ENCODE measurements at regions not wholly inside any gene's neighbourhood (a gene's known extent, or its start where the extent isn't known, plus 50 kb on each side); places are given as distances from the start of the nearest gene placed in this dataset.

DNA sequence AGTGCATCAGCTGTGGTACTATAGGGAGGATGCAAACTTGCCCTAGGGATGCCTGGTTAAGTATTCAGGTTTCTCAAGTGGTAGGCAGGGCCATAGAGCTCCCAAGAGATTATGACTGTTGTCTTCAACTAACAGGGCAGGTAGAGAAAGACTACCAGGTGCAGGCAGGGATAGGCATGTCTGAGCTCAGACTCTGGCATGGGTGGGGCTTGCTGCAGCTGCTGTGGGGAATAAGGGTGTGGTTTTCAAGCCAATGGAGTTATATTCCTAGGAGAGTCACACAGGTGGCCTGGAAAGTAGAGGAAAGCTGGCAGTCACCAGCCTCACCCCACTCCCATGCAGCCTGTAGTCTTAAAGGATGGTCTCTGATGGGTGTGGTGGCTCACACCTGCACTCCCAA is 673.4 kb upstream of the ADGRL4 start:
- peaks cover 2% of the 10 kb centered on the region for H3K36me3 Mint-ChIP-seq (ENCODE audit: insufficient read depth)
- H3K4me1 Mint-ChIP-seq, result no peaks in the 10 kb centered on the region
- DNase-seq (ENCODE audit: low spot score in 2 of 2), result no peak
- H3K27ac Mint-ChIP-seq (ENCODE audit: low read depth), result no peak overlapping the region
- no peaks in the 10 kb centered on the region for H3K27me3 Mint-ChIP-seq
- no peak overlapping the region for H3K4me3 Mint-ChIP-seq
- no peak for ATAC-seq (replicated peaks; ENCODE audit: extremely low read depth, poor library complexity, severe bottlenecking)
- peaks cover 21% of the 10 kb centered on the region for H3K9me3 Mint-ChIP-seq

DNA sequence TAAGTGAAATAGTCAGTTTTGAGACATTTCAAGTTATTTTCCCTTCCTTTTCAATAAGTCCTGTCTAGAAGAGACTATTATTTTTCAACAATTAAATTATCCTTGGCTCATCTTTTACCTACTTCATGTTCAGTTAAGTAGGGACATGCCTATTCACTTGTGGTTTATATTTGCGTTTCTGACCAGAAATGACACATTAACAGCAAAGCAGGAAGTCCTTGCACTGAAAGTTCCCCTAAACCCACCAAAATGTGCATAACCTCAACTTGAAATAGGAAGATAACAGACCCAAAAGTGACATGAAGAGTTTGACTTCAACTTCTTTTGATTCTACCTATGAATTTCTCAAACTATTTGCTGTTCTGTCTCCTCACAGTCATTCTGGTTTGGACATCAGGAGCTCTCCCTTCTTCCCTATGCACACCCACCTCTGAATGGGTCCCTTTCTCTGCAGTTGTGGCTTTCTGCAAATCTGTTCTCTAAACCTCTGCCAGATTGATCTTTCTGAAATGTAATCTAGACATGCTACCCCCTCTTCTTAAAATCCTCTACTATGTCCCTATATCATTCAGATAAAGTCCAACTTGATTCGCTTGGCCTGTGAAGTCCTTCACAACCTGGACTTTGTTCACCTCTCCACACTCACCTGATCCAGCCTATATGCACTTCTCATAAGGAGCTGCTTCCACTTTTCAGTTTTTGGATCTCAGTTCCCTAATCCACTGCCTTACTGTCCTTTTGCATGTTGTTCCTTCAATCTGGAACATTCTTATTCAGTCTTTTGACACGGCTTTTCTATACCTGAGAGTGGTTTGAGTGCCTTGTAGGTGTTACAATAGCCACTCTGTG is 661.5 kb upstream of the ADGRL4 start:
- Mint-ChIP-seq H3K36me3 (ENCODE audit: insufficient read depth) (no peaks in the 10 kb centered on the region), H3K27ac (ENCODE audit: low read depth) (no peak overlapping the region), H3K4me1 (no peaks in the 10 kb centered on the region), H3K9me3 (peaks cover 10% of the 10 kb centered on the region), H3K4me3 (no peak overlapping the region), H3K27me3 (no peaks in the 10 kb centered on the region)
- ATAC-seq (replicated peaks; ENCODE audit: extremely low read depth, poor library complexity, severe bottlenecking) (no peak), DNase-seq (ENCODE audit: low spot score in 2 of 2) (no peak)

DNA sequence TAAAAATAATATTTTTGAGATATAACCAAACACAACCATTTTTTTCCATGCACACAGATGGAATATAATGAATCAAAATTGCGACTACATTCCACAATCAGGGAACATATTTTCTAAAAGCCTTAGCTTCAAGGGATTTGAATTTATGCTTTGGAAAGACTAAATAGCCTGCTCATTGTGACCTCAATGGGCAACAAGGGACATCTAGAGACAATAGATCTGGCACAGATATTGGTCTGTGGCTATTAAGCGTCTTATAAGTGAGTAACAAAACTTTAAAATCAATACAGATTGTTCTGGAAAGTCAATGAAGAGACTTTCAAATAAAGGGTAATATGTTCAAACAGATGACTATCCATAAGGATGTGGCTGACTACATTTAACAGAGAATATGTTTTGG is 660.6 kb upstream of the ADGRL4 start:
- Mint-ChIP-seq H3K4me1 (no peaks in the 10 kb centered on the region), H3K9me3 (peaks cover 18% of the 10 kb centered on the region), H3K4me3 (no peak overlapping the region), H3K36me3 (ENCODE audit: insufficient read depth) (no peaks in the 10 kb centered on the region), H3K27me3 (no peaks in the 10 kb centered on the region), H3K27ac (ENCODE audit: low read depth) (no peak overlapping the region)
- ATAC-seq (replicated peaks; ENCODE audit: extremely low read depth, poor library complexity, severe bottlenecking) (no peak), DNase-seq (ENCODE audit: low spot score in 2 of 2) (no peak)

DNA sequence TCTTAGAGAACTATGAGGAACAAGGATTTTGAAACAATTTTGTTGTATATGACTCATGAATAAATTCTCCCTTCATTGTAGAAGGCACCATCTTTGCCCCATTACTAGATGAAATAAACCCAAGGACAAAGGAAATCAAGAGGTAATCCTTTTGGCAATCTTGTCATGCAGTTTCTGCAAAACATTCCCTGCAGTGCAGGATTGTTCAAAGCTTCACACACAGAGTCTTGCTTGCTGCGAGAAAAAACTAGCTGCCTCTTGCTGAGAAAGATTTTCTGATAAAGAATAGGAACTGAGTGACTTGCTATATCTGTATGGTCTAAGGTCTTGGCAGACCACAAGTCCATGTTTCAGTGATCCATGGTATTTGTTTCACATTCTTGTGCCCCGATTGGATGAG is 657.4 kb upstream of the ADGRL4 start:
- Mint-ChIP-seq H3K27ac (ENCODE audit: low read depth) (no peak overlapping the region), H3K4me1 (no peaks in the 10 kb centered on the region), H3K9me3 (peaks cover 32% of the 10 kb centered on the region), H3K36me3 (ENCODE audit: insufficient read depth) (no peaks in the 10 kb centered on the region), H3K27me3 (no peaks in the 10 kb centered on the region), H3K4me3 (no peak overlapping the region)
- no peak for ATAC-seq (replicated peaks; ENCODE audit: extremely low read depth, poor library complexity, severe bottlenecking)
- DNase-seq (ENCODE audit: low spot score in 2 of 2), result no peak

DNA sequence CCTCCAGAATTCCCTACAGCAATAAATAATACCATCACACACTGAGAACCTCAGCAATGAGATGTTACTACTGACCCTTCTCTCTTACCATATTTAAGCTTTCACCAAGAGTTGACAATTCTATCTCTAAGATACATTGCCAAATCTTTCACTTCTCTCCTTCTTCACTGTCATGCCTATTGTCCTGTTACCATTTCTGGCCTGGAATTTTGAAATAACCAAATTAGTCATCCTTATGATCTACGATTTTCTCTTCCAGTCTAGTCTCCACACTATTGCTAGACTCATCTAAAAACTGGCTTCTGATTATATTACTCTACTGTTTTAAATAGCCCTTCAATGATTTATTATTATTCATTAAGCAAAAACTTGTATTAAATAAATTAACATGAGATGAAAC is 656.1 kb upstream of the ADGRL4 start:
- Mint-ChIP-seq H3K27ac (ENCODE audit: low read depth) (no peak overlapping the region), H3K36me3 (ENCODE audit: insufficient read depth) (no peaks in the 10 kb centered on the region), H3K27me3 (no peaks in the 10 kb centered on the region), H3K4me1 (no peaks in the 10 kb centered on the region), H3K4me3 (no peak overlapping the region), H3K9me3 (peaks cover 24% of the 10 kb centered on the region)
- no peak for ATAC-seq (replicated peaks; ENCODE audit: extremely low read depth, poor library complexity, severe bottlenecking)
- DNase-seq (ENCODE audit: low spot score in 2 of 2), result no peak

DNA sequence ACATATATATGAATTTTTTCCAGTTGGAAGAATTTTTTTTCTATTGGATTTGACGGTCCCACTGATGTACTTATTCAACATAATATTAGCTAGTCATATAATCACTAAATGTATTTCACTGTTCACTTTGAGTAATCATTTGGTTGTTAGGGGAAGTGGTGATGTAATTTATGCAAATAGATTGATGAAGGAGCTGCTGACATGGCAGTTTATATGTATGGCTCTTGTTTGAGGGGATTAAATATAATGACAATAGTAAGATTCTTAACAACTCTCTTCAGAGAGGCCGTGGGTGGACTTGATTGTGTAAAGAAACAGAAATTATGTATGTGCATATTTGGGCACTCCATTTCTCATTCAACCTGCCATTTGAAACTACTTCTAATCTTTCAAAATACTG is 653.6 kb upstream of the ADGRL4 start:
- H3K9me3 Mint-ChIP-seq, result peaks cover 27% of the 10 kb centered on the region
- ATAC-seq (replicated peaks; ENCODE audit: extremely low read depth, poor library complexity, severe bottlenecking), result no peak
- no peaks in the 10 kb centered on the region for H3K36me3 Mint-ChIP-seq (ENCODE audit: insufficient read depth)
- H3K27ac Mint-ChIP-seq (ENCODE audit: low read depth), result no peak overlapping the region
- H3K4me3 Mint-ChIP-seq, result no peak overlapping the region
- H3K4me1 Mint-ChIP-seq, result no peaks in the 10 kb centered on the region
- DNase-seq (ENCODE audit: low spot score in 2 of 2), result no peak
- H3K27me3 Mint-ChIP-seq, result no peaks in the 10 kb centered on the region

DNA sequence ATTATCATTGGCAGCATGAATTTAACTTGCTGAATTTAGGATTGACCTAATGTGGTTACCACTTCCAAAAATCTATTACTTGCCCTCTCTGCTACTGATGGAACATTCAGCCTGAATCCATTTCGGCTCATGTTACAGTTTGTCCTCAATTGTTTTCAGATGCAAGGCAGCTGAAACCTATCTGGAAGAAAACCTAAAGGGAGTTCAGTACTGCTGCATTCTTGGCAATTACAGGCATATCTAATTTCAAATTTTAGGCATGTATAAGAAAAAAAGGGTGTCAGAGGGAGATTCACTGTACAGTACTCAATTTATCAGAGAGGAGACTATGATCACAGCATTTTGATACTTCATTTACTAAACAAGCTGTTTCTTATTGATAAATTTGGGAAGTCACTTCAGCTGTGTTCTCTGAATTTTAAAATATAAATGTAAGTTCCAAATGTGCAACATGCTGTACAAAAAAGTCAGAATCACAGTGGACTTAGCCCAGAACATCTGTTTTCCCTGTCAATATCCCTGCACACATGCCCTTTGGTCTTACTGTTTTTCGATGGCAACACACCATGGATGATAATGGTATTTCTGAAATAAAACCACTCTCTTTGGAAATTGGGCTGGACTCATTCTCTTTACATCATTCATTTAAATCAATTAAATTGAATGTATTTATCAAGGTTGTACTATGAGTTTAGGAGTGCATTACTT is 651.6 kb upstream of the ADGRL4 start:
- Mint-ChIP-seq H3K27me3 (no peaks in the 10 kb centered on the region), H3K9me3 (peaks cover 28% of the 10 kb centered on the region), H3K4me3 (no peak overlapping the region), H3K27ac (ENCODE audit: low read depth) (no peak overlapping the region), H3K36me3 (ENCODE audit: insufficient read depth) (no peaks in the 10 kb centered on the region), H3K4me1 (no peaks in the 10 kb centered on the region)
- ATAC-seq (replicated peaks; ENCODE audit: extremely low read depth, poor library complexity, severe bottlenecking), result no peak
- no peak for DNase-seq (ENCODE audit: low spot score in 2 of 2)

DNA sequence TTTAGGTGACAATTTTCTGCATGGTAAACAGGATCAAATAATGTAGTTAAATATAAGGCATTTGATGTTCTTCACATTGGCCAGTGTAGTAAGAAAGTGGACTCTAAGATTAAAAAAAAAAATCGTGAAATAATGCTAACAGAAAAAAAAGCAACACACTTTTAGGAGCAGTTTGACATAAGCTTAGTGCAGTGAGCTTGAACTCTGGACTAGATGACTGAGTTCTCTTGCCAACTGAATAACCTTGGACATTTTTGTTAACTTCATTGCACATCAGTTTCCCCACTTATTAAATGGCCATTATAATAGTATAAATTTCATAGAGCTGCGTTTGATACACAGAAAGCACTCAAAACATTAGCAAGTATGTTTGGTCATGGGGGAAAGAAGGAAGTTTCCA is 649.3 kb upstream of the ADGRL4 start:
- Mint-ChIP-seq H3K4me3 (no peak overlapping the region), H3K27ac (ENCODE audit: low read depth) (no peak overlapping the region), H3K27me3 (no peaks in the 10 kb centered on the region), H3K9me3 (peaks cover 10% of the 10 kb centered on the region), H3K36me3 (ENCODE audit: insufficient read depth) (no peaks in the 10 kb centered on the region), H3K4me1 (no peaks in the 10 kb centered on the region)
- no peak for DNase-seq (ENCODE audit: low spot score in 2 of 2)
- ATAC-seq (replicated peaks; ENCODE audit: extremely low read depth, poor library complexity, severe bottlenecking), result no peak

DNA sequence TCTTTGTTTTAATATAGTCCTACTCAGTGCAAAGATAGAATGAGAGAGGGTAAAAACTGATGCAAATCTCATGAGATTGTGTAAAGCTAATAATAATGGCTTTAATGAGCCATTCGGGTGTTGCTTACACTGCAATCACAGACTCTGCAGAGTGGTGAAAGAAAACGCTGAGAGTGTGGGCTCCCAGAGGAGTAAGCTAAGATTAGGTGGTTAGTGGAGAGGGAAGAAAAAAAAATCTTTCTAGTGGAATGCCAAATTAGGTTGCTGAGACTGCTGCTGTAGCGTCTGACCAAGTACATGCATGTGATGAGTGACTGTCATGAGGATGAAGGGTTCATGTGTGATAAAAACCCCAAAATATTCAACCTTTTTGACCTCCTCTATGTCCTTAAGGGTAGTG is 645.9 kb upstream of the ADGRL4 start:
- no peaks in the 10 kb centered on the region for H3K27me3 Mint-ChIP-seq
- no peak for ATAC-seq (replicated peaks; ENCODE audit: extremely low read depth, poor library complexity, severe bottlenecking)

DNA sequence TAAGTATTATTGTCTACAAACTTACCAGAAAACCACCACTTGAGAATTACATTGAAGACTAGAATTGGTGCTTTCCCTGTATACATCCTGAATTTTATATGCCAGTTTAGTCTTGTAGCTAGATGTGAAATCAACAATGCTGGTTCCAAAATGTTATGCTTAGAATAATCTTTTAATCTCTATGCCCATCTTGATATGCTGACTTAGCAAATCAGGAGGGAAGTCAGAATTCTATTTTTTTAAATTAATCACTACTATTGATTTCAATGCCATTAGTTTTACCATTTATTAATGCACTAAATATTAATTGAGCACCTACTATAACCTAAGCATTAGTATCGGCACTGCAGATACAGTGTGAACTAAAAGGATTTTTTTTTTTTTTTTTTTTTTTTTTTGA is 641.6 kb upstream of the ADGRL4 start:
- no peak overlapping the region for H3K4me3 Mint-ChIP-seq
- H3K27ac Mint-ChIP-seq (ENCODE audit: low read depth), result no peak overlapping the region
- DNase-seq (ENCODE audit: low spot score in 2 of 2), result no peak
- no peaks in the 10 kb centered on the region for H3K4me1 Mint-ChIP-seq
- no peak for ATAC-seq (replicated peaks; ENCODE audit: extremely low read depth, poor library complexity, severe bottlenecking)
- H3K9me3 Mint-ChIP-seq, result peaks cover 16% of the 10 kb centered on the region
- no peaks in the 10 kb centered on the region for H3K36me3 Mint-ChIP-seq (ENCODE audit: insufficient read depth)
- H3K27me3 Mint-ChIP-seq, result no peaks in the 10 kb centered on the region

More for the DNA sequence above, 645.9 kb upstream of the ADGRL4 start:
- no peak for DNase-seq (ENCODE audit: low spot score in 2 of 2)
- peaks cover 5% of the 10 kb centered on the region for H3K9me3 Mint-ChIP-seq
- no peaks in the 10 kb centered on the region for H3K4me1 Mint-ChIP-seq
- H3K4me3 Mint-ChIP-seq, result no peak overlapping the region
- H3K36me3 Mint-ChIP-seq (ENCODE audit: insufficient read depth), result no peaks in the 10 kb centered on the region
- no peak overlapping the region for H3K27ac Mint-ChIP-seq (ENCODE audit: low read depth)

DNA sequence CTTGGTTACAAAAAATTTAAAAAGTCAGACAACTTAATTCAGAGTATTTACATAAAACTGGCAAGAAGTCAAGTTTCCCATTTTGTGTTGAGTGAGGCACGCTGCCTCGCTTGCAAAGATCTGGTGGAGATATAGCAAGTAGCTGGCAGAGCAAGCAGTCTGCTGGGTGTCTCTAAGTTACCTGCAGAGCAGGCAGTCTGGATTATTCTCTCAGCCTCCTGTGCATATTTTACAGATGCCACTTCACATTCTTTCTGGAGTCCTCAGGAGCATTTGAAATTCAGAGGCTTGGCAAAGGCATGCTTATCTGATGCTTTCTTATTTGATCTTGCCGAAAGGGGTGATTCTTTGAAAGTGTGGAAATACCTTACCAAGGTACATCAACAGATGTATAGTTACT is 640.4 kb upstream of the ADGRL4 start:
- DNase-seq (ENCODE audit: low spot score in 2 of 2) (no peak), ATAC-seq (replicated peaks; ENCODE audit: extremely low read depth, poor library complexity, severe bottlenecking) (no peak)
- peaks cover 25% of the 10 kb centered on the region for H3K9me3 Mint-ChIP-seq
- no peaks in the 10 kb centered on the region for H3K4me1 Mint-ChIP-seq
- no peak overlapping the region for H3K27ac Mint-ChIP-seq (ENCODE audit: low read depth)
- no peak overlapping the region for H3K4me3 Mint-ChIP-seq
- H3K27me3 Mint-ChIP-seq, result no peaks in the 10 kb centered on the region
- no peaks in the 10 kb centered on the region for H3K36me3 Mint-ChIP-seq (ENCODE audit: insufficient read depth)

DNA sequence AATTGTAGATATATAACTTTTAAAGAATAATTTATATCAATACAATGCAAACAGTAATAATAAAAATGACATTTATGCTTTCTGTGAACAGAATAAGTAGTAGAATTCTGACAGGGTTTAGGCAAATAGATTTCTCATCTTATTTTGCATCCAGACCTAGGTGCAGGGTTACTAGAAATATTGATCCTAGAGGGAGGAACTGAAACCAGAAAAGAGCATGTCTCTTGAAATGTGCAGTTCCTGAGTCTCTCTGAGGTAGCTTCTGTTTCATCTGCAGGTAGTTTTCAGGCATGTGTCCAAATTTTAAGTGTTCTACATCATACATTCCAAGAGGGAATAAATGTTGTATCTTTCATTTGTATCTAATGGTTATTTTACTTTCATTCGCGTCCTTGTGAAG is 631.9 kb upstream of the ADGRL4 start:
- Mint-ChIP-seq H3K4me1 (no peaks in the 10 kb centered on the region), H3K9me3 (peaks cover 48% of the 10 kb centered on the region), H3K36me3 (ENCODE audit: insufficient read depth) (peaks cover 2% of the 10 kb centered on the region), H3K27me3 (no peaks in the 10 kb centered on the region), H3K27ac (ENCODE audit: low read depth) (no peak overlapping the region), H3K4me3 (no peak overlapping the region)
- ATAC-seq (replicated peaks; ENCODE audit: extremely low read depth, poor library complexity, severe bottlenecking), result no peak
- DNase-seq (ENCODE audit: low spot score in 2 of 2), result no peak

DNA sequence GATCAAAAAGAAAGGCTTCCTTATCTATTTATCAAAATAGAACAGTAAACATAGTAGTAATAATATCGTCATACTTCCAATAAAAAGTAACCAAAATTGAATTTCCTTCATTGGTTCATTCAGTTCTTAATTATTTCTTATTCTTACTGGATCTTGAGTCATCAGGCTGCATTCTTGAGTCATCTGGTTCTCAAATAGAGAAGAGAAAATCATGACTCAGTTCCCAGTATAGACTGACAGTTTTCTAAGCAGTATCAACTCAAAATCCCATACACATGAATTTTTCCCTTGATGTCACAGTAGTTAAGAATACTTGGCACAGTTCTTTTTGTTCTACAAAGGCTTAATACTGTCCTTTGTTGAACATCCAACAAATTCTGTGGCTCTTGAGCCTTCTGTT is 626.9 kb upstream of the ADGRL4 start:
- DNase-seq (ENCODE audit: low spot score in 2 of 2), result no peak
- ATAC-seq (replicated peaks; ENCODE audit: extremely low read depth, poor library complexity, severe bottlenecking), result no peak
- Mint-ChIP-seq H3K36me3 (ENCODE audit: insufficient read depth) (no peaks in the 10 kb centered on the region), H3K27me3 (no peaks in the 10 kb centered on the region), H3K4me3 (no peak overlapping the region), H3K4me1 (no peaks in the 10 kb centered on the region), H3K27ac (ENCODE audit: low read depth) (no peak overlapping the region), H3K9me3 (peaks cover 6% of the 10 kb centered on the region)

Measured in central memory CD8-positive, alpha-beta T cell (primary cell).